PFSK-1 (cell line): ENCODE measurements at regions not wholly inside any gene's neighbourhood (a gene's known extent, or its start where the extent isn't known, plus 50 kb on each side); places are given as distances from the start of the nearest gene placed in this dataset.

Experiments
- FOXP2 ChIP-seq: optimal IDR thresholded peaks from 2 replicates; pipeline ENCODE3; 2011; ENCODE audit warnings: borderline replicate concordance, control low read depth, inconsistent platforms; ENCODE audit not compliant: insufficient read depth; ENCODE audit errors: extremely low read length, extremely low read depth
- POLR2AphosphoS5 ChIP-seq: IDR thresholded peaks from 2 replicates; pipeline ENCODE4 v1.6.1; 2012; ENCODE audit warnings: low read depth, mild to moderate bottlenecking, control low read depth, low read length, moderate library complexity
- REST ChIP-seq, 2 experiments: IDR thresholded peaks; 2 replicates each; pipeline versions ENCODE4 v1.6.1 to v1.8.0; 2011 to 2012; ENCODE audit warnings: low read depth in 2 of 2, low read length in 2 of 2, control low read depth in 1 of 2, inconsistent platforms in 1 of 2, mild to moderate bottlenecking in 1 of 2, moderate library complexity in 1 of 2; ENCODE audit not compliant: insufficient read depth in 1 of 2
- SIN3A ChIP-seq: IDR thresholded peaks from 2 replicates; pipeline ENCODE4 v1.6.1; 2012; ENCODE audit warnings: mild to moderate bottlenecking, low read length, moderate library complexity, borderline replicate concordance; ENCODE audit not compliant: insufficient read depth
- TAF1 ChIP-seq: IDR thresholded peaks from 2 replicates; pipeline ENCODE4 v1.6.1; 2012; ENCODE audit warnings: low read length, control low read depth, borderline replicate concordance; ENCODE audit not compliant: insufficient read depth

- no peak for TF ChIP-seq FOXP2
- TF ChIP-seq TAF1, result no peak
- no peak for TF ChIP-seq SIN3A
- no peak for TF ChIP-seq POLR2AphosphoS5
- no peak for TF ChIP-seq REST (IDR thresholded peaks at IDR 0.05; ENCODE audit: insufficient read depth in 1 of 2, low read depth in 2 of 2, low read length in 2 of 2)
These were observed 462.2 kb upstream of the TMPO start for GRCh38 chr12:98053202-98053601.

GRCh38 chr12:98057701-98058100, 457.7 kb upstream of the TMPO start:
- TF ChIP-seq FOXP2 (no peak), TAF1 (no peak), SIN3A (no peak), REST (IDR thresholded peaks at IDR 0.05; ENCODE audit: insufficient read depth in 1 of 2, low read depth in 2 of 2, low read length in 2 of 2) (no peak), POLR2AphosphoS5 (no peak)

- TF ChIP-seq TAF1, result no peak
- no peak for TF ChIP-seq FOXP2
- TF ChIP-seq POLR2AphosphoS5, result no peak
- TF ChIP-seq SIN3A, result no peak
- TF ChIP-seq REST (IDR thresholded peaks at IDR 0.05; ENCODE audit: insufficient read depth in 1 of 2, low read depth in 2 of 2, low read length in 2 of 2), result no peak
These were observed 457.2 kb upstream of the TMPO start for GRCh38 chr12:98058213-98058612.

GRCh38 chr12:98058838-98059237, 456.6 kb upstream of the TMPO start:
- TF ChIP-seq FOXP2, result no peak
- TF ChIP-seq TAF1, result no peak
- TF ChIP-seq SIN3A, result no peak
- no peak for TF ChIP-seq POLR2AphosphoS5
- no peak for TF ChIP-seq REST (IDR thresholded peaks at IDR 0.05; ENCODE audit: insufficient read depth in 1 of 2, low read depth in 2 of 2, low read length in 2 of 2)

- TF ChIP-seq FOXP2, result no peak
- no peak for TF ChIP-seq SIN3A
- TF ChIP-seq POLR2AphosphoS5, result no peak
- no peak for TF ChIP-seq TAF1
These were observed 455.6 kb upstream of the TMPO start for GRCh38 chr12:98059659-98060343.
